ENCODE measurements at regions not wholly inside any gene's neighbourhood (a gene's known extent, or its start where the extent isn't known, plus 50 kb on each side); places are given as distances from the start of the nearest gene placed in this dataset.
"Not testable (repeated sequence)": the region's sequence is repeated elsewhere in the genome, so short reads cannot be mapped to it uniquely, and the experiment has no call there.

DNA sequence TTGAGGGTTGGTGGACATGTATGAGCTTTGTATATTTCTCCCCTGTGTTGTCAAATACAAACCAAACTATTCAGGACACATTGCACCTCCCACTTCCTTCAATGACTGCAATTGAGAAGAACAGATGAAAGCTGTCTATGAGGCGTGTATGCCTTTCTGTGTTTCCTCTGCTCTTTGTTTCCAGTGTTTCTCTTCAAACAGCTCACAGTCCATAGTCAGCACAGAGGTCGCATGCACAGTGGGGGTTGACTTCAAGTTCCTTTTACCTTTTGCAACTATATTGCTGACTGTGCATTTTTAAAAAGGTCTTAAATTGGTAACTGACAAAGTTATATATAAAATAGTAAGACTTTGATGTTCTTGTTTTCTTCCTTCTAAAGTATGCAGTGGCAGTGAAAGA is 957.8 kb downstream of the C4orf33 start:
- H3K4me3 ChIP-seq (ENCODE audit: low read depth, low read length) = no peak overlapping the region
- peaks cover 4% of the 10 kb centered on the region for H3K9me3 ChIP-seq (ENCODE audit: control insufficient read depth, insufficient read depth, low read length)
- no peak overlapping the region for H3K27ac ChIP-seq (ENCODE audit: low read depth, low read length)
- no peak overlapping the region for H3K9ac ChIP-seq (ENCODE audit: low read depth, low read length)
- no peaks in the 10 kb centered on the region for H3K27me3 ChIP-seq (ENCODE audit: control insufficient read depth, insufficient read depth, low read length)
- no peaks in the 10 kb centered on the region for H3K4me1 ChIP-seq (ENCODE audit: control insufficient read depth, insufficient read depth, low read length)
- H3K36me3 ChIP-seq (ENCODE audit: control insufficient read depth, insufficient read depth, low read length) = no peaks in the 10 kb centered on the region; the same call in 1 of the 2 replicates

DNA sequence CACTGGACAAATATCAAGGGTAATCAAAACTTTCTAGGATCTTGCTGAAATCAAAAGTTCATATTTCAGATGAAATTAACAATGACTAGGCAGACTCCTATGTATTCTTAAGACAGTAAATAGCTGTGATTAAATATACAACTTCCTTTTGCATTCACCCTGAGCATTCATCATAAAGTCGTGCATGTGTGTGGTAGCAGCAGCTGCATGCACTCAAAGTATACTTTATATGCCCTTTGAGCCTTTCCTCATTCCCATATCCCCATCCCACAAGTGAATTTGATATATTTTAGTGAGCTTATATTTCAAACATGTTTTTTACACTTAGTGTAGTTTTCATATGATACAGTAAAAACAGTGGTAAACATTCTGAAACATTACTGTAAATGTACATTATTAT is 959.0 kb downstream of the C4orf33 start:
- no peak overlapping the region for H3K27ac ChIP-seq (ENCODE audit: low read depth, low read length)
- no peak overlapping the region for H3K9ac ChIP-seq (ENCODE audit: low read depth, low read length)
- no peaks in the 10 kb centered on the region; the same call in 1 of the 2 replicates for H3K36me3 ChIP-seq (ENCODE audit: control insufficient read depth, insufficient read depth, low read length)
- H3K4me1 ChIP-seq (ENCODE audit: control insufficient read depth, insufficient read depth, low read length) = no peaks in the 10 kb centered on the region
- H3K9me3 ChIP-seq (ENCODE audit: control insufficient read depth, insufficient read depth, low read length) = peaks cover 4% of the 10 kb centered on the region
- no peak overlapping the region for H3K4me3 ChIP-seq (ENCODE audit: low read depth, low read length)
- H3K27me3 ChIP-seq (ENCODE audit: control insufficient read depth, insufficient read depth, low read length) = no peaks in the 10 kb centered on the region

DNA sequence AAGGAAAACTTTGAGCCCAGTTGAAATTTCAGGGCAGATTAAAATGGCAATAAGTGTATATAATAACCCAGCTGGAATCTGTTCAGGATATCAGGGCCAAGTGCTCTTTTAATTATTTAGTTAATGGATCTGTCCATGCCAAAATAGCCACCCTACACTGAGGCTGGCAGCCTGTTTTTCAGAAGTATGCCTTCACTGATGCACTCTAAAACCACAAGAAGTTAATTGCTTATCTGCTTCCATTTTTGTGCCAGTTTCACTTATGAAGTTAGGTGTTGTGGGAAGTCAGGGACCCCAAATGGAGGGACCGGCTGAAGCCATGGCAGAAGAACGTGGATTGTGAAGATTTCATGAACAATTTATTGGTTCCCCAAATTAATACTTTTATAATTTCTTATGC is 960.3 kb downstream of the C4orf33 start:
- peaks cover 4% of the 10 kb centered on the region for H3K9me3 ChIP-seq (ENCODE audit: control insufficient read depth, insufficient read depth, low read length)
- H3K9ac ChIP-seq (ENCODE audit: low read depth, low read length) = no peak overlapping the region
- no peak overlapping the region for H3K27ac ChIP-seq (ENCODE audit: low read depth, low read length)
- no peaks in the 10 kb centered on the region for H3K27me3 ChIP-seq (ENCODE audit: control insufficient read depth, insufficient read depth, low read length)
- no peaks in the 10 kb centered on the region for H3K4me1 ChIP-seq (ENCODE audit: control insufficient read depth, insufficient read depth, low read length)
- no peak overlapping the region for H3K4me3 ChIP-seq (ENCODE audit: low read depth, low read length)
- no peaks in the 10 kb centered on the region; the same call in 1 of the 2 replicates for H3K36me3 ChIP-seq (ENCODE audit: control insufficient read depth, insufficient read depth, low read length)

DNA sequence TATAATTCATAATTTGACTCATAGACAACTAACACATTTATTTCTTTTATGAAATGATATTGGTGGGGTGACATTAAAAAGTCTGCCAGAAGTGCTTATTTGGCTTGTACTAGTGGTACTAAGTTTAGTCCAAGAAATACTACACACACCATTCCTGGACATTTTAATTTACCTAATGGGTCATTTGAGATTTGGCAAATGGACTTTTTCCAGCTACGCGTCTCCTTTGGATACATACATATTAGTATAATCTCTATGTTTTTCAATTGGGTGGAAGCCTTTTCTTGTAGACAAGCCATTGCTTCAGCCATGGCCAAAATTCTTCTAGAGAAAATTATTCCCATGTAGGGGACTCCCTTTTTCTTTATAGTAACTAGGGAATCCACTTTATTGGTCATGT is 968.5 kb downstream of the C4orf33 start:
- Histone ChIP-seq H3K9me3 (ENCODE audit: control insufficient read depth, insufficient read depth, low read length) (no peaks in the 10 kb centered on the region), H3K4me3 (ENCODE audit: low read depth, low read length) (no peak overlapping the region)

DNA sequence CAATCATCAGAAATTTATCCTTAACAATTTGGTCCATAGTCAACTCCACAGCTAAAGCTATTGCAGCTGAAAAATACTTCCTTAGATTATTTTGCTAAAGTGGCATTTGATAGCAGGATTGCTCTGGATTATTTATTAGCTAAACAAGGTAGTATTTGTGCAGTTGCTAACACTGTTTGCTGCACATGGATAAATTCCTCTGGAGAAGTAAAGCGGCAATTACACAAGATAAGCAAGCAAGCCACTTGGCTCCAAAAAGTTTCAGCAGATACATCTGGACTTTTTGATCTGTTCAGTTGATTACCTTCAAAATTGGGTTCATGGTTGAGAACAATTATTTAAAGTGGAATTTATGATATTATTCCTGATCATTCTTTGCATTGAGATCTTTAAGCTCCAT is 971.5 kb downstream of the C4orf33 start:
- H3K27ac ChIP-seq (ENCODE audit: low read depth, low read length) = no peak overlapping the region
- no peaks in the 10 kb centered on the region for H3K27me3 ChIP-seq (ENCODE audit: control insufficient read depth, insufficient read depth, low read length)
- no peaks in the 10 kb centered on the region; the same call in 1 of the 2 replicates for H3K9me3 ChIP-seq (ENCODE audit: control insufficient read depth, insufficient read depth, low read length)
- H3K4me1 ChIP-seq (ENCODE audit: control insufficient read depth, insufficient read depth, low read length) = peaks cover 6% of the 10 kb centered on the region
- H3K36me3 ChIP-seq (ENCODE audit: control insufficient read depth, insufficient read depth, low read length) = no peaks in the 10 kb centered on the region
- no peak overlapping the region for H3K4me3 ChIP-seq (ENCODE audit: low read depth, low read length)
- H3K9ac ChIP-seq (ENCODE audit: low read depth, low read length) = no peak overlapping the region

More for the DNA sequence above, 968.5 kb downstream of the C4orf33 start:
- Histone ChIP-seq H3K36me3 (ENCODE audit: control insufficient read depth, insufficient read depth, low read length) (no peaks in the 10 kb centered on the region), H3K27me3 (ENCODE audit: control insufficient read depth, insufficient read depth, low read length) (no peaks in the 10 kb centered on the region), H3K27ac (ENCODE audit: low read depth, low read length) (no peak overlapping the region), H3K4me1 (ENCODE audit: control insufficient read depth, insufficient read depth, low read length) (peaks cover 6% of the 10 kb centered on the region), H3K9ac (ENCODE audit: low read depth, low read length) (no peak overlapping the region)

DNA sequence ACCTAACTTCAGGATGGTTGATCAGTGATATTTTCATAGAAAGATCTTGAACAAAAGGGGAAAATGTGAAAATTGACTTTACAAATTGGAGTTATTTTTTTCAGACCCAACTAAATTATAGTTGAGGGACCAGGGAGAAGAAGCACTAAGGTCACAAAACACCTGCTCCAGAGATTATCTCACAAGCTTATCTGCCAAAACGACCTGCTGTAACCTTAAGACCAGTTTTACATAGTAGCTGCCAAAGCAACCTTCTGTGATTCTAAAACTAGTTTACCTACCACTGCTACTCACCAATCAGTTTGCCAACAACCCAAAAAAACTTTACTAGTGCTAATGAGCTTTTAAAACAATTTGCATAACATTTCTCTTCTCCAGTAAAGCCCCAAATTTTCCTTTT is 972.1 kb downstream of the C4orf33 start:
- Histone ChIP-seq H3K36me3 (ENCODE audit: control insufficient read depth, insufficient read depth, low read length) (no peaks in the 10 kb centered on the region), H3K27ac (ENCODE audit: low read depth, low read length) (no peak overlapping the region), H3K9me3 (ENCODE audit: control insufficient read depth, insufficient read depth, low read length) (no peaks in the 10 kb centered on the region; the same call in 1 of the 2 replicates), H3K27me3 (ENCODE audit: control insufficient read depth, insufficient read depth, low read length) (no peaks in the 10 kb centered on the region), H3K9ac (ENCODE audit: low read depth, low read length) (no peak overlapping the region), H3K4me3 (ENCODE audit: low read depth, low read length) (no peak overlapping the region), H3K4me1 (ENCODE audit: control insufficient read depth, insufficient read depth, low read length) (peaks cover 6% of the 10 kb centered on the region)

DNA sequence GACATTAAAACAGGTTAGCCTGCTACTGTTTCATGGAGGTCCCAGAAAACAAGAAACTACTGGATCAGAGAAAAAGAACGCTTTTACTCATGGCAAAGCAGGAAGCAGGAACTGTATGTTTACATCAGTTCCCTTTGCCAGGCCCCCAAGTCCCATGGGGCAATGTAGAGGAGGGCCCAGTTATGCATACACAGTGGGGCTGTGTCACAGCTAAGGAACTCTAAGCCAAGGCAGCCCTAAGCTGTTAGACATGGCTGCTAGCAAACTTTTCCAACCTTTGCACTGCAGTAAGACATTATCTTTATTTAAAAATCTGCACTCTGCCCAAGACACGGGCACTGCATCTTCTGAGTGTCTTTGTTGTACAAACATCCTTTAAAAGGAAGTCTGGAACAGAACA is 975.8 kb downstream of the C4orf33 start:
- H3K27me3 ChIP-seq (ENCODE audit: control insufficient read depth, insufficient read depth, low read length) = no peaks in the 10 kb centered on the region
- H3K9me3 ChIP-seq (ENCODE audit: control insufficient read depth, insufficient read depth, low read length) = no peaks in the 10 kb centered on the region; the same call in 1 of the 2 replicates
- H3K9ac ChIP-seq (ENCODE audit: low read depth, low read length) = no peak overlapping the region
- H3K27ac ChIP-seq (ENCODE audit: low read depth, low read length) = no peak overlapping the region
- no peaks in the 10 kb centered on the region for H3K36me3 ChIP-seq (ENCODE audit: control insufficient read depth, insufficient read depth, low read length)
- H3K4me3 ChIP-seq (ENCODE audit: low read depth, low read length) = no peak overlapping the region
- peaks cover 13% of the 10 kb centered on the region for H3K4me1 ChIP-seq (ENCODE audit: control insufficient read depth, insufficient read depth, low read length)

DNA sequence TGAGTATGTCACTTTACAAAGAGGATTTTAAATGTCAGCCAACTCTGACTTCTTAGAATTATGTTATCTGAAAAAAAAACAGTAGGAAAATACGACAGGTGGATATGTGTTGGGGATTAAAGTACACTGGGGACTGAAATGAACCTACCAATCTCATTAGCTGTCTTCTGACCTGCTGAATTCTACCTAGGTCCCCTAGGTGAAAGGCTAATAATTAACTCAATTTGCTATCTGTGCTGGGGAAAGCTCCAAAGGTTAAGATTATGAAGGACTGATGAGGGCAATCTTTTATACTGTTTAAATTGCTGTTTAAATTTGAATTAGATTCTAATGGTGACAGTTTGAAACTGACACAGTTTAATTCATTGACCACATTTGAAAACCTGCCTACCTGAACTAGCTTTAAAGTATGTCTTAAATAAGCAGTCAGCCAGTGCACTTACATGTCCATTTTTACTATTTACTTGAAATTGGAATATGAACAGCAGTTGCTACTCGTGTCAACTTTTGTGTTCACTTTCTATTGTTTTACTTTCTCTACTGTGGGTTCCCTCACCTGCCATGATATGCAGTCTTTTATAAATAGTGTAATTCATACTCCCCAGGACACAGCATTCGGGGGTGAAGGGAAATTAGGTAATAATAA is 977.3 kb downstream of the C4orf33 start:
- H3K27ac ChIP-seq (ENCODE audit: low read depth, low read length) = no peak overlapping the region
- no peaks in the 10 kb centered on the region for H3K27me3 ChIP-seq (ENCODE audit: control insufficient read depth, insufficient read depth, low read length)
- H3K9ac ChIP-seq (ENCODE audit: low read depth, low read length) = no peak overlapping the region
- H3K4me1 ChIP-seq (ENCODE audit: control insufficient read depth, insufficient read depth, low read length) = peaks cover 7% of the 10 kb centered on the region
- H3K36me3 ChIP-seq (ENCODE audit: control insufficient read depth, insufficient read depth, low read length) = no peaks in the 10 kb centered on the region
- no peaks in the 10 kb centered on the region; the same call in 1 of the 2 replicates for H3K9me3 ChIP-seq (ENCODE audit: control insufficient read depth, insufficient read depth, low read length)
- no peak overlapping the region for H3K4me3 ChIP-seq (ENCODE audit: low read depth, low read length)

DNA sequence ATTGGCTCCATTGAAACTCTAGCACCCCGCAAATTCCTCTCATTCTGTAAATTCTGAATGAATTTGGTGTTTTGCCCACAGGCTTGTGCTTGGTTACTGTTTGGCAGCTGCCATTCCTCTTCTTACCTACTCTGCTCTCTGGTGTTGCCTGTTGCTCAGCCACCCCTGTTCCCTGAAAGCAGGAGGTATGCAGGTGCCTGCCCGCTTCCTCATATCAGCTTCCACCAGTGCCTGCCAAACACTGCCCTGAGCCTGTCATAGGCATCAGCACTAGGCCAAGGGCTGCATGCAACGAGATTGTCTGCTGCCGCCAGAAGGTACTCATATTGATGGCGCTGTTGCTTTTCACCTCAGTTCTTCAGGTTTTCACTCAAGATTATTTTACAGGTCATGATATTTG is 978.1 kb downstream of the C4orf33 start:
- H3K4me1 ChIP-seq (ENCODE audit: control insufficient read depth, insufficient read depth, low read length) = peaks cover 7% of the 10 kb centered on the region
- no peaks in the 10 kb centered on the region for H3K36me3 ChIP-seq (ENCODE audit: control insufficient read depth, insufficient read depth, low read length)
- no peak overlapping the region for H3K4me3 ChIP-seq (ENCODE audit: low read depth, low read length)
- H3K9me3 ChIP-seq (ENCODE audit: control insufficient read depth, insufficient read depth, low read length) = no peaks in the 10 kb centered on the region; the same call in 1 of the 2 replicates
- no peak overlapping the region for H3K9ac ChIP-seq (ENCODE audit: low read depth, low read length)
- no peaks in the 10 kb centered on the region for H3K27me3 ChIP-seq (ENCODE audit: control insufficient read depth, insufficient read depth, low read length)
- no peak overlapping the region for H3K27ac ChIP-seq (ENCODE audit: low read depth, low read length)

DNA sequence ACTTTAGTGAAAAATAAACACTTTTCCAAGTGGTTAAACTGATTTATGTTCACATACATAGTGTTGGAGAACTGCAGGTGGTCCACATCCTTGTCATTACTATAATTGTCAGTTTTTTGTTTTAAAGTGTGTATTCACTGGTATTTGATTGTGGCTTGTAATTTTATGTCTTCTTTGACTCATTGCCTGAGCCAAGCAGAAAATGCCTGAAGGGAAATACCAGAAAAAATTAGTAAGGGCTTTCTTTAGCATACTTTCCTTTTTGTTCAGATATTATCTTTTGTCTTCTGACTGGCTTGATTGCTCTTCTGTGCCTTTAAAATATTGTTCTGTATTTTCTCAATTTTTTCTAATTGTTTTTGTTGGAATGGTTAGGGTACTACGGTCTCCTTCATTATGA is 981.3 kb downstream of the C4orf33 start:
- Histone ChIP-seq H3K4me3 (ENCODE audit: low read depth, low read length) (no peak overlapping the region), H3K27ac (ENCODE audit: low read depth, low read length) (no peak overlapping the region)

DNA sequence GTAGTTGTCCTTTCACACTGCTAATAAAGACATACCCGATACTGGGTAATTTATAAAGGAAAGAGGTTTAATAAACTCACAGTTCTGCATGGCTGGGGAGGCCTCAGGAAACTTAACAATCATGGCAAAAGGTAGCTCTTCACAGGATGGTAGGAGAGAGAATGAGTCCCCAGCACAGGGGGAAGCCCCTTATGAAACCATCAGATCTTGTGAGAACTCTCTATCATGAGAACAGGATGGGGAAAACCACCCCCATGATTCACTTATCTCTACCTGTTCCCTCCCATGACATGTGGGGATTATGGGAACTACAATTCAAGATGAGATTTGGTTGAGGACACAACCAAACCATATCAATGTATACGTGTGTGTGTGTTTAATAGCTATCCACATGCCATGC is 983.1 kb downstream of the C4orf33 start:
- H3K9me3 ChIP-seq (ENCODE audit: control insufficient read depth, insufficient read depth, low read length); H3K27me3 ChIP-seq (ENCODE audit: control insufficient read depth, insufficient read depth, low read length); H3K27ac ChIP-seq (ENCODE audit: low read depth, low read length); H3K4me1 ChIP-seq (ENCODE audit: control insufficient read depth, insufficient read depth, low read length); H3K36me3 ChIP-seq (ENCODE audit: control insufficient read depth, insufficient read depth, low read length); H3K4me3 ChIP-seq (ENCODE audit: low read depth, low read length); H3K9ac ChIP-seq (ENCODE audit: low read depth, low read length): not testable (repeated sequence)

More for the DNA sequence above, 981.3 kb downstream of the C4orf33 start:
- no peaks in the 10 kb centered on the region for H3K27me3 ChIP-seq (ENCODE audit: control insufficient read depth, insufficient read depth, low read length)
- no peaks in the 10 kb centered on the region for H3K36me3 ChIP-seq (ENCODE audit: control insufficient read depth, insufficient read depth, low read length)
- H3K9ac ChIP-seq (ENCODE audit: low read depth, low read length) = no peak overlapping the region
- H3K4me1 ChIP-seq (ENCODE audit: control insufficient read depth, insufficient read depth, low read length) = peaks cover 7% of the 10 kb centered on the region
- no peaks in the 10 kb centered on the region for H3K9me3 ChIP-seq (ENCODE audit: control insufficient read depth, insufficient read depth, low read length)

Data from HUES48 (cell line).